BJ (cell line): ENCODE measurements at regions not wholly inside any gene's neighbourhood (a gene's known extent, or its start where the extent isn't known, plus 50 kb on each side); places are given as distances from the start of the nearest gene placed in this dataset. TPM values are rescaled to one million over a fixed set of nuclear protein-coding genes. Genes with fewer than 3 reads are reported as not detected.

Source experiments
- CTCF ChIA-PET: fragments of 350-600 bp; formaldehyde crosslinking; extraction: SDS; loops from one replicate; lab custom pipeline; 2021; ENCODE audit warnings: antibody characterized with exemption, inconsistent platforms; lab: Yijun Ruan, JAX
- POLR2A ChIA-PET: fragments of 300-600 bp; sonication (Branson Sonifier 250); formaldehyde crosslinking; extraction: SDS; loops from one replicate; lab custom pipeline; 2021; ENCODE audit warnings: antibody characterized with exemption; lab: Charles Lee
- DNase-seq: peaks from one replicate; pipeline ENCODE4 v3.0.0-alpha.2; 2011; ENCODE audit warnings: low read depth
- H3K27me3 ChIP-seq: 2 replicates; pipeline ENCODE4 v1.6.0; 2011; ENCODE audit warnings: low read length; ENCODE audit not compliant: control insufficient read depth, insufficient read depth
- H3K36me3 ChIP-seq: 2 replicates; pipeline ENCODE4 v1.5.1; 2011; ENCODE audit warnings: low read length; ENCODE audit not compliant: control insufficient read depth, insufficient read depth
- H3K4me3 ChIP-seq: 2 replicates; pipeline ENCODE4 v1.5.1; 2011; ENCODE audit warnings: low read depth, mild to moderate bottlenecking, control low read depth, low read length
- small RNA-seq: library from RNA; depleted of rRNA; stranded (forward); fragments of <200 nt; gene quantifications from one replicate; pipeline ENCODE3, GENCODE V24; 2012; ENCODE audit warnings: low replicate concordance, low read depth; ENCODE audit not compliant: insufficient read length
- TF ChIP-seq, protein P1 (sequence below): IDR thresholded peaks from 2 replicates; pipeline ENCODE4 v1.5.1; 2011; ENCODE audit warnings: low read depth, mild to moderate bottlenecking, control low read depth, inconsistent platforms, low read length, moderate library complexity; ENCODE audit not compliant: insufficient read depth

DNA sequence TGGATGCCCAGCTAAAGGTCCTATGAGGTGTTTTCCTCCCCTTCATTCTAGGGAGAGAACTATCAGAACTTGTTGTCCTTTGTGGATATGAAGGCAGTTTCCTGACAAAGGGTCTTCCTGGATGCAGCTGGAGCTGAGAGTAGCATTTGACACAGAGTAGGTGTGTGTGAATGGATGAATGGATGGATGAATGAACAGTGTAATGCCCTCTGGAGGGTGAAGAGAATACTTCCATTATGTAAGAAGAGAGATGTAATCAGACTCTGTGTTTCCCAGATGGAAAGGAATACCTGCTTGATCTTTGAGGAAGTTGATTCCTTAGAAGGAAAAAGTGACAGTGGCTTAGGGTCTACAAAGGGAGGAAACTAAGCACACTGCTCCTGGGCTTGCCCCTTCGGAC lies 55.4 kb upstream of the AADAT start:
- TF ChIP-seq, protein P1, sequence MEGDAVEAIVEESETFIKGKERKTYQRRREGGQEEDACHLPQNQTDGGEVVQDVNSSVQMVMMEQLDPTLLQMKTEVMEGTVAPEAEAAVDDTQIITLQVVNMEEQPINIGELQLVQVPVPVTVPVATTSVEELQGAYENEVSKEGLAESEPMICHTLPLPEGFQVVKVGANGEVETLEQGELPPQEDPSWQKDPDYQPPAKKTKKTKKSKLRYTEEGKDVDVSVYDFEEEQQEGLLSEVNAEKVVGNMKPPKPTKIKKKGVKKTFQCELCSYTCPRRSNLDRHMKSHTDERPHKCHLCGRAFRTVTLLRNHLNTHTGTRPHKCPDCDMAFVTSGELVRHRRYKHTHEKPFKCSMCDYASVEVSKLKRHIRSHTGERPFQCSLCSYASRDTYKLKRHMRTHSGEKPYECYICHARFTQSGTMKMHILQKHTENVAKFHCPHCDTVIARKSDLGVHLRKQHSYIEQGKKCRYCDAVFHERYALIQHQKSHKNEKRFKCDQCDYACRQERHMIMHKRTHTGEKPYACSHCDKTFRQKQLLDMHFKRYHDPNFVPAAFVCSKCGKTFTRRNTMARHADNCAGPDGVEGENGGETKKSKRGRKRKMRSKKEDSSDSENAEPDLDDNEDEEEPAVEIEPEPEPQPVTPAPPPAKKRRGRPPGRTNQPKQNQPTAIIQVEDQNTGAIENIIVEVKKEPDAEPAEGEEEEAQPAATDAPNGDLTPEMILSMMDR, result no peak
- no peak for DNase-seq
- ChIA-PET CTCF (no interaction called here), POLR2A (no interaction called here)
- Histone ChIP-seq H3K4me3 (no peak overlapping the region), H3K27me3 (no peaks in the 10 kb centered on the region), H3K36me3 (no peaks in the 10 kb centered on the region)

DNA sequence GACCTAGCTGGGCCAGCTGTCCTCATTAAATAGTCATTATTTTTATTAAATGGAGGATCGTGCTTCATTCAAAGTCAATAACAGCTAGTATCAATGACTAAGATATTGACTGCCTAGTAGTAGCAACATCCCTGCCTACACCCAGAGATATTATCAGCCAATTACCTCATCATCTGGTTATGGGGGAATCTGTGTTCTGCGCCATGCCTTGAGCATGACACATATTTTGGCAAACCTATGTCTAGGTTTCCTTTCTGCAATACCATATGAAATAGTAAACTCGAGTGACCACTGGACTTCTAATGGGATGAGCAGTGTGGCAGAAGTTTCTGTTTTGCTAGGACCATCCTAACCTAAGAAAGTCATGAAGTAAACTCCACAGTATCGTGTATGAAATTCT lies 50.0 kb upstream of the AADAT start:
- no peaks in the 10 kb centered on the region for H3K36me3 ChIP-seq
- no peaks in the 10 kb centered on the region for H3K27me3 ChIP-seq
- ChIA-PET CTCF (no interaction called here), POLR2A (no interaction called here)
- no peak overlapping the region for H3K4me3 ChIP-seq
- TF ChIP-seq, protein P1, result no peak
- DNase-seq, result peak; percentile 3

Small RNA genes in the stretch of these regions (small RNA-seq; reads per million reads assigned to genes)
- gene AC097486.1 (not detected), gene MIR6082 (not detected), gene RNU6ATAC13P (not detected)
